Tibial nerve (tissue), 4 donors: ENCODE measurements at regions not wholly inside any gene's neighbourhood (a gene's known extent, or its start where the extent isn't known, plus 50 kb on each side); places are given as distances from the start of the nearest gene placed in this dataset.

ENCODE experiments used
- DNase-seq, 2 donors: peaks; one replicate each; pipeline ENCODE4 v3.0.0-alpha.2; 2019; ENCODE audit warnings: low spot score in 2 of 2
- H3K27ac ChIP-seq, 4 donors: fragments of 200-600 bp; sonication (generic) in 3 of 4; one replicate each; pipeline ENCODE4 v1.5.1; 2017 to 2019; ENCODE audit warnings: mild to moderate bottlenecking in 1 of 4
- H3K27me3 ChIP-seq, 2 donors: fragments of 200-600 bp; sonication (generic) in 1 of 2; one replicate each; pipeline versions ENCODE4 v1.5.1 to v1.6.0; 2017 to 2019
- H3K36me3 ChIP-seq, 3 donors: fragments of 200-600 bp; sonication (generic); one replicate each; pipeline ENCODE4 v1.5.1; 2018 to 2019
- H3K4me1 ChIP-seq, 4 donors: fragments of 200-600 bp; sonication (generic) in 3 of 4; one replicate each; pipeline ENCODE4 v1.5.1; 2017 to 2019
- H3K4me3 ChIP-seq, 4 donors: fragments of 200-600 bp; sonication (generic) in 3 of 4; one replicate each; pipeline ENCODE4 v1.5.1; 2017 to 2019; ENCODE audit warnings: mild to moderate bottlenecking in 1 of 4, moderate library complexity in 1 of 4
- H3K9me3 ChIP-seq, 4 donors: fragments of 200-600 bp; sonication (generic) in 3 of 4; one replicate each; pipeline ENCODE4 v1.5.1; 2017 to 2019
- CTCF ChIP-seq, 5 experiments: fragments of 200-600 bp in 3 of 5; fragments of 450-650 bp in 2 of 5; sonication (generic) in 3 of 5; IDR thresholded peaks; one replicate each; pipeline ENCODE4 v1.5.1; 2016 to 2019; ENCODE audit warnings: antibody characterized with exemption in 5 of 5, mild to moderate bottlenecking in 3 of 5, moderate library complexity in 2 of 5
- EP300 ChIP-seq, 2 donors: sonication (generic); formaldehyde crosslinking; IDR thresholded peaks; one replicate each; pipeline ENCODE4 v1.6.1; 2017; ENCODE audit warnings: antibody characterized with exemption in 2 of 2, mild to moderate bottlenecking in 1 of 2
- POLR2A ChIP-seq, 2 donors: fragments of 450-650 bp; IDR thresholded peaks; one replicate each; pipeline ENCODE4 v1.6.1; 2017; ENCODE audit warnings: antibody characterized with exemption in 2 of 2, mild to moderate bottlenecking in 2 of 2, moderate library complexity in 2 of 2
- WGBS, 2 donors: methylation state at CpG; one replicate each; pipeline ENCODE4 v1.1.5; 2018; 5-methylcytosine and 5-hydroxymethylcytosine counted together

DNA sequence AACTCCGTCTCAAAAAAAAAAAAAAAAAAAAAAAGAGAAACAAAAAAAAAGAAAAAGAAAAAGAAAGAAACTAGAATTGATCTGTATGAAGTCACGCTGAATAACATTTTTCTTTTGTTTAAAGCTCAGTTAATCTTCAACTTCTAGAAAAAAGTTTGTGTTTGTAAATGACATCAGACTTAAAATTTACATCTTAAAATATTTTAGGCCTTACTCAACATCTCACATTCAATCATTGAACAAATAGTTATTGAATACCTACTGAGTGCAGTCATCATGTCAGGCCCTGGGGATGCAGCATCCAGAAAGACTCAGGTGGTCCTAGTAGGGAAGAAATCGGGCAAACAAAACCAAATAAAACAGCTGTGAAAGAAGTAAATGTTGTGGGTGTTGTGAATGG lies 292.3 kb upstream of the FANCL start:
- 87 to 92% methylated on average over 3 of the region's 3 CpGs for WGBS, 2 donors
- Histone ChIP-seq H3K4me1 (no peaks in the 10 kb centered on the region), H3K9me3 (no peaks in the 10 kb centered on the region), H3K27ac (no peak overlapping the region), H3K36me3 (no peaks in the 10 kb centered on the region), H3K4me3 (no peak overlapping the region), H3K27me3 (no peaks in the 10 kb centered on the region)
- DNase-seq = no peak
- no peak for TF ChIP-seq POLR2A (IDR thresholded peaks at IDR 0.05)

GRCh38 chr2:58532641-58533040 lies 291.5 kb upstream of the FANCL start:
- Histone ChIP-seq H3K27ac (no peak overlapping the region), H3K9me3 (no peaks in the 10 kb centered on the region), H3K4me3 (no peak overlapping the region), H3K27me3 (no peaks in the 10 kb centered on the region), H3K36me3 (no peaks in the 10 kb centered on the region), H3K4me1 (no peaks in the 10 kb centered on the region)
- WGBS, 2 donors = 89 to 96% methylated on average over 3 of the region's 3 CpGs
- DNase-seq = no peak
- TF ChIP-seq EP300 (IDR thresholded peaks at IDR 0.05) = no peak
- TF ChIP-seq POLR2A (IDR thresholded peaks at IDR 0.05) = no peak

GRCh38 chr2:58527647-58528046 lies 286.5 kb upstream of the FANCL start:
- no peak for DNase-seq
- Histone ChIP-seq H3K36me3 (no peaks in the 10 kb centered on the region), H3K9me3 (no peaks in the 10 kb centered on the region), H3K4me3 (no peak overlapping the region), H3K27me3 (no peaks in the 10 kb centered on the region), H3K4me1 (peaks cover 0 to 2% (median 0%) of the 10 kb centered on the region in 4 donors), H3K27ac (no peak overlapping the region)
- no peak for TF ChIP-seq POLR2A (IDR thresholded peaks at IDR 0.05)
- TF ChIP-seq CTCF (IDR thresholded peaks at IDR 0.05) = no peak
- TF ChIP-seq EP300 (IDR thresholded peaks at IDR 0.05) = no peak
- 36 to 53% methylated on average over 3 of the region's 3 CpGs for WGBS, 2 donors

DNA sequence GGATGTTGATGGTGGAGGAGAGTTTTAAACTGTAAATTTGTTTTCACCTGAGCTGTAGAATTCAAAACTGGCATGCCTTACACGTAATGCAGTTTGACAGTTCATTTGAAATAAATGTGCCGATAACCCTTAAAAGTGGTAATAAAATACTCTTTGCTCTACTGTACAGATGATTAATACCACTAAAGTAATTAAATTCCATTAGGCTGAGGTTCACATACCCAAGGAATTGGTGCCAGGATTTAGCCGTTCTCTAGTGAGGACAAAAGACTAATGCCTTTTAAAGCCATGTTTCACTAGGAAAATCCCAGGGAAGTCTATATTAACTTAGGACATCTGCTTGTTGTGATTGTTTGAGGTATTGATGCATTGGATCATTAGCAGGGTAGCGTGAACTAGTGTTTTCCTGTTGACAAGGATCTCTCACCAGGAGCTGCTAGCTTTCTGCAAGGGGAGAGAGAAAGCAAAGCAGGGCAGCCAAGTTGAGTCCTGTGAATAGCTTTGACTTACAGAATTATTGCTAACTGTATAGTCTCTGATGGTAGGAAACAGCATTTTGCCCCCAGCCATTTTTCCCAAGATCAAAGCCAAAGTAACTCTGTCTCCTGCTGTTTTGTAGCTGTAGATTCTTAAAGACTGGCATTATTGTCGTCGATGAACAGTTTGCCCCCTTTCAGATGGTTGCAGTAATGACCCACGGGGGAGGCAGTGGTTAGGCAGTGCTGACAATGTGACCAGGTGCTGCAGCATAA lies 280.9 kb upstream of the FANCL start:
- no peak for TF ChIP-seq CTCF (IDR thresholded peaks at IDR 0.05)
- TF ChIP-seq POLR2A (IDR thresholded peaks at IDR 0.05) = no peak
- TF ChIP-seq EP300 (IDR thresholded peaks at IDR 0.05) = no peak
- H3K27me3 ChIP-seq = no peaks in the 10 kb centered on the region
- no peak for DNase-seq
- H3K4me3 ChIP-seq = no peak overlapping the region
- no peak overlapping the region for H3K27ac ChIP-seq
- no peaks in the 10 kb centered on the region for H3K9me3 ChIP-seq
- peaks cover 0 to 7% (median 0%) of the 10 kb centered on the region in 4 donors for H3K4me1 ChIP-seq
- 34 to 43% methylated on average over 7 of the region's 7 CpGs for WGBS, 2 donors
- no peaks in the 10 kb centered on the region for H3K36me3 ChIP-seq

GRCh38 chr2:58520903-58521302 lies 279.8 kb upstream of the FANCL start:
- 86 to 92% methylated on average over 3 of the region's 3 CpGs for WGBS, 2 donors
- H3K9me3 ChIP-seq = no peaks in the 10 kb centered on the region

More at GRCh38 chr2:58520903-58521302, 279.8 kb upstream of the FANCL start:
- Histone ChIP-seq H3K4me1 (peaks cover 0 to 7% (median 0%) of the 10 kb centered on the region in 4 donors), H3K27ac (no peak overlapping the region), H3K27me3 (no peaks in the 10 kb centered on the region), H3K4me3 (no peak overlapping the region), H3K36me3 (no peaks in the 10 kb centered on the region)
- no peak for DNase-seq
- TF ChIP-seq CTCF (IDR thresholded peaks at IDR 0.05) (no peak), POLR2A (IDR thresholded peaks at IDR 0.05) (no peak), EP300 (IDR thresholded peaks at IDR 0.05) (no peak)
